GM12878 (cell line): ENCODE measurements at regions not wholly inside any gene's neighbourhood (a gene's known extent, or its start where the extent isn't known, plus 50 kb on each side); places are given as distances from the start of the nearest gene placed in this dataset.

Experiments used
- ATAC-seq: fragments of 200-7000 bp; cut with Tn5 transposase; 3 replicates; pipeline ENCODE4 v1.9.1; 2020; ENCODE audit warnings: mild to moderate bottlenecking, moderate library complexity
- BruUV-seq: library from RNA; stranded (reverse); fragments of 400-500 nt; replicated peaks from 2 replicates; lab custom pipeline; 2021; lab: Mats Ljungman, UMichigan
- CTCF ChIA-PET: fragments of 300-600 bp; sonication (Branson Sonifier 250); formaldehyde crosslinking; extraction: SDS; loops from one replicate; lab custom pipeline; 2021; ENCODE audit warnings: inconsistent platforms; lab: Yijun Ruan, JAX
- POLR2A ChIA-PET: fragments of 350-600 bp; formaldehyde crosslinking; extraction: SDS; loops from one replicate; lab custom pipeline; 2021; ENCODE audit warnings: inconsistent platforms; lab: Charles Lee
- RAD21 ChIA-PET: fragments of 300-600 bp; sonication (Branson Sonifier 250); formaldehyde crosslinking; loops from one replicate; lab custom pipeline; 2023; ENCODE audit warnings: antibody characterized with exemption; ENCODE audit not compliant: unreplicated experiment; lab: Charles Lee
- SMC1A ChIA-PET: fragments of 300-600 bp; sonication (Branson Sonifier 250); formaldehyde crosslinking; loops from one replicate; lab custom pipeline; 2023; ENCODE audit not compliant: unreplicated experiment, uncharacterized antibody; lab: Charles Lee
- DNase-seq: peaks from one replicate; pipeline ENCODE4 v3.0.0-alpha.2; 2011; ENCODE audit warnings: low read depth, low spot score
- FAIRE-seq: peaks from 3 replicates; lab custom pipeline; 2011; peaks lifted over from hg19 to GRCh38; lab: Jason Lieb, UNC
- H2AFZ ChIP-seq: 2 replicates; pipeline ENCODE4 v1.6.0; 2011; ENCODE audit warnings: low read depth, low read length, control low read depth; ENCODE audit not compliant: control insufficient read depth
- H3K27ac ChIP-seq: 2 replicates; pipeline ENCODE4 v1.5.1; 2011; ENCODE audit warnings: control low read depth; ENCODE audit not compliant: control insufficient read depth, insufficient read depth
- H3K27me3 ChIP-seq, 2 experiments: replicated peaks in 1 of 2; 2 replicates each; pipeline versions ENCODE4 v1.6.0 to v1.6.1; 2011; ENCODE audit warnings: low read length in 1 of 2; ENCODE audit not compliant: control insufficient read depth in 2 of 2, insufficient read depth in 2 of 2
- H3K36me3 ChIP-seq, 2 experiments: 2 replicates each; pipeline ENCODE4 v1.5.1; 2011; ENCODE audit warnings: low read length in 1 of 2; ENCODE audit not compliant: control insufficient read depth in 2 of 2, insufficient read depth in 2 of 2
- H3K4me1 ChIP-seq: 2 replicates; pipeline ENCODE4 v1.6.1; 2011; ENCODE audit warnings: mild to moderate bottlenecking, low read length, moderate library complexity, mixed read lengths; ENCODE audit not compliant: control insufficient read depth, insufficient read depth
- H3K4me2 ChIP-seq: 2 replicates; pipeline ENCODE4 v1.6.0; 2011; ENCODE audit warnings: control low read depth; ENCODE audit not compliant: control insufficient read depth, insufficient read depth
- H3K4me3 ChIP-seq: fragments of 200-600 bp; sonication (generic); 2 replicates; pipeline ENCODE4 v1.5.1; 2016
- H3K79me2 ChIP-seq: 2 replicates; pipeline ENCODE4 v1.6.0; 2011; ENCODE audit warnings: low read length; ENCODE audit not compliant: control insufficient read depth, insufficient read depth
- H3K9ac ChIP-seq: 2 replicates; pipeline ENCODE4 v1.8.0; 2011; ENCODE audit warnings: low read length, control low read depth, mixed read lengths; ENCODE audit not compliant: control insufficient read depth, insufficient read depth
- H3K9me3 ChIP-seq: replicated peaks from 3 replicates; pipeline ENCODE4 v1.5.1; 2011; ENCODE audit warnings: mild to moderate bottlenecking, low read length; ENCODE audit not compliant: control insufficient read depth, insufficient read depth
- H4K20me1 ChIP-seq: 2 replicates; pipeline ENCODE4 v1.6.0; 2011; ENCODE audit not compliant: control insufficient read depth, insufficient read depth
- BMI1 ChIP-seq: fragments of 450-650 bp; IDR thresholded peaks from 2 replicates; pipeline ENCODE4 v1.6.1; 2016; ENCODE audit warnings: mild to moderate bottlenecking, moderate library complexity, borderline replicate concordance
- JUNB ChIP-seq: IDR thresholded peaks from 2 replicates; pipeline ENCODE4 v1.6.1; 2016; ENCODE audit warnings: antibody characterized with exemption, mild to moderate bottlenecking
- LARP7 ChIP-seq: fragments of 450-650 bp; IDR thresholded peaks from 2 replicates; pipeline ENCODE4 v1.6.1; 2017; ENCODE audit warnings: mild to moderate bottlenecking
- MXI1 ChIP-seq: fragments of 150-350 bp; IDR thresholded peaks from 2 replicates; pipeline ENCODE4 v1.6.1; 2011; ENCODE audit warnings: low read depth, mild to moderate bottlenecking, inconsistent platforms, low read length, improper control_type of control experiment
- NRF1 ChIP-seq: conservative IDR thresholded peaks from 2 replicates; pipeline ENCODE4 v1.6.1; 2011; ENCODE audit warnings: mild to moderate bottlenecking, low read depth, low read length, improper control_type of control experiment
- TAF1 ChIP-seq: IDR thresholded peaks from 2 replicates; pipeline ENCODE4 v1.6.1; 2011; ENCODE audit warnings: mild to moderate bottlenecking, low read depth, low read length, borderline replicate concordance
- YBX1 ChIP-seq: fragments of 450-650 bp; IDR thresholded peaks from 2 replicates; pipeline ENCODE4 v1.6.1; 2016; ENCODE audit warnings: antibody characterized with exemption
- WGBS: methylation state at CpG from one replicate; pipeline ENCODE4 v1.1.6; 2016; ENCODE audit warnings: low lambda C conversion rate; ENCODE audit not compliant: insufficient replicate concordance, insufficient coverage; ENCODE audit errors: missing lambda C conversion rate; 5-methylcytosine and 5-hydroxymethylcytosine counted together
- in situ Hi-C: fragments of 300-500 bp; cut with MboI; formaldehyde crosslinking; loops from 9 replicates; pipeline ENCODE4 v1.14.3; 2018; ENCODE audit warnings: mixed read lengths
- intact Hi-C: fragments of 100-400 bp; cut with micrococcal nuclease; formaldehyde crosslinking; loops from one replicate; pipeline ENCODE4 v1.14.2; 2022; ENCODE audit not compliant: unreplicated experiment
- TF ChIP-seq, protein P1 (sequence below): IDR thresholded peaks from 2 replicates; pipeline ENCODE4 v1.6.1; 2012; ENCODE audit warnings: low read depth, low read length, improper control_type of control experiment
- TF ChIP-seq, protein P2 (sequence below): fragments of 450-650 bp; IDR thresholded peaks from 2 replicates; pipeline ENCODE4 v1.6.1; 2016; ENCODE audit warnings: mild to moderate bottlenecking

DNA sequence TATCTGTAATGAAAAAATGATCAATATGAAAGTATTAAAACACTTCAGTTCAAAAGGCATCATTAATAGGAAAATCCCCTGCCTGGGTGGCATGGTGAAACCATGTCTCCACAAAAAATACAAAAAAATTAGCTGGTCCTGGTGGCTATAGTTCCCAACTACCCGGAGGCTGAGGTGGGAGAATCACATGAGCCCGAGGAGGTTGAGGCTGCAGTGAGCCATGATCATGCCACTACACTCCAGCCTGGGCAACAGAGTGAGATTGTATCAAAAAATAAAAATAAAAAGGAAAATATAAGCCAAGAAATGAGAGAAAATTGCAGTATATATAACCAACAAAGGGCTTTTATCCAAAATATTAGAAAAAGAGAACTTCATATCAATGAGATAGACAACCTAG, 71.6 kb upstream of the MYCN start:
- no peaks in the 10 kb centered on the region for H3K36me3 ChIP-seq
- no peaks in the 10 kb centered on the region for H3K79me2 ChIP-seq
- TF ChIP-seq MXI1 = no peak
- TF ChIP-seq YBX1 = no peak
- TF ChIP-seq, protein P1, sequence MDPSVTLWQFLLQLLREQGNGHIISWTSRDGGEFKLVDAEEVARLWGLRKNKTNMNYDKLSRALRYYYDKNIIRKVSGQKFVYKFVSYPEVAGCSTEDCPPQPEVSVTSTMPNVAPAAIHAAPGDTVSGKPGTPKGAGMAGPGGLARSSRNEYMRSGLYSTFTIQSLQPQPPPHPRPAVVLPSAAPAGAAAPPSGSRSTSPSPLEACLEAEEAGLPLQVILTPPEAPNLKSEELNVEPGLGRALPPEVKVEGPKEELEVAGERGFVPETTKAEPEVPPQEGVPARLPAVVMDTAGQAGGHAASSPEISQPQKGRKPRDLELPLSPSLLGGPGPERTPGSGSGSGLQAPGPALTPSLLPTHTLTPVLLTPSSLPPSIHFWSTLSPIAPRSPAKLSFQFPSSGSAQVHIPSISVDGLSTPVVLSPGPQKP = no peak
- no peak for TF ChIP-seq NRF1
- TF ChIP-seq BMI1 = no peak
- no peak for TF ChIP-seq TAF1
- TF ChIP-seq LARP7 = no peak
- TF ChIP-seq, protein P2, sequence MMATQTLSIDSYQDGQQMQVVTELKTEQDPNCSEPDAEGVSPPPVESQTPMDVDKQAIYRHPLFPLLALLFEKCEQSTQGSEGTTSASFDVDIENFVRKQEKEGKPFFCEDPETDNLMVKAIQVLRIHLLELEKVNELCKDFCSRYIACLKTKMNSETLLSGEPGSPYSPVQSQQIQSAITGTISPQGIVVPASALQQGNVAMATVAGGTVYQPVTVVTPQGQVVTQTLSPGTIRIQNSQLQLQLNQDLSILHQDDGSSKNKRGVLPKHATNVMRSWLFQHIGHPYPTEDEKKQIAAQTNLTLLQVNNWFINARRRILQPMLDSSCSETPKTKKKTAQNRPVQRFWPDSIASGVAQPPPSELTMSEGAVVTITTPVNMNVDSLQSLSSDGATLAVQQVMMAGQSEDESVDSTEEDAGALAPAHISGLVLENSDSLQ = no peak
- no peak for TF ChIP-seq JUNB
- H3K4me2 ChIP-seq = no peak overlapping the region
- SMC1A ChIA-PET = no interaction called here
- H3K4me3 ChIP-seq = no peak overlapping the region
- no peak overlapping the region for H3K9ac ChIP-seq
- DNase-seq = no peak
- BruUV-seq = no TSS peak
- in situ Hi-C loops (no loop called here), intact Hi-C loops (no loop called here)
- FAIRE-seq = no peak
- POLR2A ChIA-PET = no interaction called here
- CTCF ChIA-PET = interaction anchor here (0.7 kb wide), 1 partner anchor 86 kb away, joined by 3 read pairs; no protein-coding TSS in a partner anchor
- no peaks in the 10 kb centered on the region for H3K27me3 ChIP-seq
- H3K4me1 ChIP-seq = no peaks in the 10 kb centered on the region
- 27% methylated on average over 2 of the region's 2 CpGs for WGBS
- H2AFZ ChIP-seq = no peak overlapping the region
- no peak overlapping the region for H3K27ac ChIP-seq
- H3K9me3 ChIP-seq = no peaks in the 10 kb centered on the region
- RAD21 ChIA-PET = no interaction called here
- H4K20me1 ChIP-seq = no peaks in the 10 kb centered on the region
- no peak for ATAC-seq
